ENCODE measurements at regions not wholly inside any gene's neighbourhood (a gene's known extent, or its start where the extent isn't known, plus 50 kb on each side); places are given as distances from the start of the nearest gene placed in this dataset.

GRCh38 chr3:39727415-39727814 is 82.0 kb upstream of the MYRIP start:
- Histone ChIP-seq H3K27me3 (ENCODE audit: control insufficient read depth, insufficient read depth, low read length) (no peaks in the 10 kb centered on the region), H3K14ac (replicated peaks; ENCODE audit: low read depth, low read length) (no peak overlapping the region), H3K4ac (ENCODE audit: low read depth, low read length) (no peak overlapping the region), H3K56ac (ENCODE audit: extremely low read depth, insufficient read depth, low read length) (no peak overlapping the region), H4K5ac (ENCODE audit: low read depth, low read length) (no peak overlapping the region), H2BK5ac (ENCODE audit: low read depth, low read length, poor library complexity, severe bottlenecking) (no peak overlapping the region), H3K27ac (ENCODE audit: insufficient read depth, low read length) (no peak overlapping the region), H3K18ac (ENCODE audit: low read depth, low read length) (no peak overlapping the region), H4K20me1 (ENCODE audit: insufficient read depth, low read length) (no peaks in the 10 kb centered on the region), H3K4me3 (ENCODE audit: insufficient read depth, low read depth, low read length) (no peak overlapping the region), H2AK5ac (ENCODE audit: low read depth, low read length) (no peak overlapping the region), H3K9me1 (ENCODE audit: insufficient read depth, low read length) (no peaks in the 10 kb centered on the region), H3K36me3 (ENCODE audit: control insufficient read depth, insufficient read depth, low read length) (no peaks in the 10 kb centered on the region), H2BK120ac (ENCODE audit: low read depth, low read length) (no peak overlapping the region), H3K9me3 (ENCODE audit: control insufficient read depth, insufficient read depth, low read length) (peaks cover 7% of the 10 kb centered on the region), H4K91ac (ENCODE audit: insufficient read depth, low read depth, low read length) (no peak overlapping the region), H3K4me1 (ENCODE audit: control insufficient read depth, insufficient read depth, low read length) (no peaks in the 10 kb centered on the region), H2BK15ac (ENCODE audit: low read depth, low read length) (no peak overlapping the region), H3K79me1 (ENCODE audit: low read depth in 1 of 2, low read length in 2 of 2) (no peaks in the 10 kb centered on the region), H2AFZ (replicated peaks; ENCODE audit: low read length, poor library complexity) (no peak overlapping the region), H2BK20ac (ENCODE audit: low read depth, low read length) (no peak overlapping the region), H2AK9ac (replicated peaks; ENCODE audit: low read depth, low read length, poor library complexity) (no peak overlapping the region), H3K23ac (ENCODE audit: low read depth, low read length) (no peak overlapping the region), H3K4me2 (ENCODE audit: low read depth, low read length) (no peak overlapping the region), H3K9ac (ENCODE audit: low read depth, low read length) (no peak overlapping the region), H4K8ac (ENCODE audit: low read depth in 2 of 2, low read length in 2 of 2) (no peak overlapping the region)
- POLR2A ChIA-PET (ENCODE audit: unreplicated experiment), result no interaction called here
- BruUV-seq (replicated peaks), result no TSS peak
- no peak for ATAC-seq (ENCODE audit: low read depth)
- dilution Hi-C loops (cut with HindIII; ENCODE audit: low sequenced_read_pairs, unreplicated experiment), result no loop called here
- no peak for TF ChIP-seq POLR2A (IDR thresholded peaks at IDR 0.05; ENCODE audit: low read depth, low read length)
- TF ChIP-seq MXI1 (IDR thresholded peaks at IDR 0.05; ENCODE audit: borderline replicate concordance, low read depth, low read length), result no peak
- DNase-seq, result no peak
- CTCF ChIA-PET, result no interaction called here
- WGBS, 2 experiments (ENCODE audit: extremely low coverage in 2 of 2, insufficient read length in 1 of 2), result no CpG with 5 or more reads among the region's 3 CpGs
- intact Hi-C loops (cut with micrococcal nuclease), result no loop called here
- in situ Hi-C loops (cut with MboI; ENCODE audit: low sequenced_read_pairs), result no loop called here

All from IMR-90 (cell line).